SK-N-SH (cell line): ENCODE measurements at regions not wholly inside any gene's neighbourhood (a gene's known extent, or its start where the extent isn't known, plus 50 kb on each side); places are given as distances from the start of the nearest gene placed in this dataset.

Experiments used
- CTCF ChIA-PET: fragments of 300-600, 350-600 bp; formaldehyde crosslinking; extraction: SDS; loops from one replicate; lab custom pipeline; 2021; lab: Yijun Ruan, JAX
- POLR2A ChIA-PET: fragments of 350-600 bp; sonication (Branson Sonifier 250); formaldehyde crosslinking; extraction: SDS; loops from one replicate; lab custom pipeline; 2020; ENCODE audit warnings: antibody characterized with exemption, inconsistent platforms; lab: Yijun Ruan, JAX
- DNase-seq: peaks from one replicate; pipeline ENCODE4 v3.0.0; 2012
- H2AFZ ChIP-seq: fragments of 200-600 bp; sonication (generic); 2 replicates; pipeline ENCODE4 v1.8.1; 2016; ENCODE audit warnings: antibody characterized with exemption, mild to moderate bottlenecking, low read depth
- H3F3A ChIP-seq: fragments of 200-600 bp; sonication (generic); replicated peaks from 2 replicates; pipeline ENCODE3; 2016; ENCODE audit warnings: antibody characterized with exemption, mild to moderate bottlenecking; ENCODE audit not compliant: insufficient read depth
- H3K27ac ChIP-seq, 2 experiments: fragments of 200-500 bp in 1 of 2; fragments of 200-600 bp in 1 of 2; sonication (Bioruptor generic) in 1 of 2; sonication (generic), shearing (Covaris generic) in 1 of 2; 2 replicates each; pipeline versions ENCODE4 v1.5.1 to v1.6.1; 2014 to 2016; ENCODE audit warnings: low read depth in 2 of 2, inconsistent platforms in 1 of 2, low read length in 1 of 2, mild to moderate bottlenecking in 1 of 2, mixed read lengths in 1 of 2
- H3K27me3 ChIP-seq: fragments of 200-600 bp; sonication (generic), shearing (Covaris generic); 2 replicates; pipeline ENCODE4 v1.6.1; 2016; ENCODE audit warnings: mixed run types; ENCODE audit not compliant: insufficient read depth
- H3K36me3 ChIP-seq, 2 experiments: fragments of 200-500 bp in 1 of 2; fragments of 200-600 bp in 1 of 2; sonication (Bioruptor generic) in 1 of 2; sonication (generic) in 1 of 2; replicated peaks in 1 of 2; 2 replicates each; pipeline versions ENCODE3 to v1.5.1; 2014 to 2016; ENCODE audit warnings: low read length in 1 of 2, mild to moderate bottlenecking in 1 of 2; ENCODE audit not compliant: insufficient read depth in 2 of 2, control insufficient read depth in 1 of 2
- H3K4me1 ChIP-seq, 2 experiments: fragments of 200-500 bp in 1 of 2; fragments of 200-600 bp in 1 of 2; sonication (Bioruptor generic) in 1 of 2; sonication (generic), shearing (Covaris generic) in 1 of 2; 2 replicates each; pipeline versions ENCODE4 v1.5.1 to v1.6.1; 2014 to 2016; ENCODE audit warnings: low read depth in 1 of 2, low read length in 1 of 2, mixed run types in 1 of 2; ENCODE audit not compliant: insufficient read depth in 2 of 2, control insufficient read depth in 1 of 2
- H3K4me2 ChIP-seq: fragments of 200-600 bp; sonication (generic), shearing (Covaris generic); 2 replicates; pipeline ENCODE4 v1.6.1; 2017; ENCODE audit warnings: mixed run types
- H3K4me3 ChIP-seq, 2 experiments: fragments of 200-500 bp in 1 of 2; fragments of 200-600 bp in 1 of 2; sonication (Bioruptor generic) in 1 of 2; sonication (generic), shearing (Covaris generic) in 1 of 2; 2 replicates each; pipeline versions ENCODE4 v1.5.1 to v1.8.1; 2014 to 2016; ENCODE audit warnings: low read depth in 2 of 2, inconsistent platforms in 1 of 2, low read length in 1 of 2, mild to moderate bottlenecking in 1 of 2, mixed read lengths in 1 of 2, moderate library complexity in 1 of 2
- H3K79me2 ChIP-seq: fragments of 200-600 bp; sonication (generic); 2 replicates; pipeline ENCODE4 v1.8.1; 2017; ENCODE audit warnings: mild to moderate bottlenecking; ENCODE audit not compliant: insufficient read depth
- H3K9ac ChIP-seq: fragments of 200-600 bp; sonication (generic); 2 replicates; pipeline ENCODE4 v1.6.1; 2017; ENCODE audit warnings: mixed run types
- H3K9me2 ChIP-seq: fragments of 200-600 bp; sonication (generic); 2 replicates; pipeline ENCODE4 v1.6.1; 2017; ENCODE audit warnings: mixed run types
- H3K9me3 ChIP-seq: fragments of 200-600 bp; sonication (generic); 2 replicates; pipeline ENCODE4 v1.6.1; 2017; ENCODE audit warnings: mixed run types, mild to moderate bottlenecking, moderate library complexity
- H4K20me1 ChIP-seq: fragments of 200-600 bp; sonication (generic); 2 replicates; pipeline ENCODE4 v1.6.1; 2017; ENCODE audit warnings: mild to moderate bottlenecking, mixed run types; ENCODE audit not compliant: insufficient read depth
- CHD2 ChIP-seq: fragments of 150-350 bp; IDR thresholded peaks from 2 replicates; pipeline ENCODE4 v1.6.1; 2018; ENCODE audit warnings: low read length; ENCODE audit not compliant: partially characterized antibody
- CTCF ChIP-seq: fragments of 200-600 bp; sonication (generic); IDR thresholded peaks from 2 replicates; pipeline ENCODE4 v1.6.1; 2017; ENCODE audit warnings: antibody characterized with exemption, mild to moderate bottlenecking, moderate library complexity
- EZH2phosphoT487 ChIP-seq: fragments of 200-600 bp; sonication (generic); IDR thresholded peaks from 2 replicates; pipeline ENCODE4 v1.6.1; 2017; ENCODE audit warnings: low read depth, mixed run types, mild to moderate bottlenecking, antibody characterized with exemption, moderate library complexity, borderline replicate concordance
- GATA2 ChIP-seq: sonication (generic); formaldehyde crosslinking; IDR thresholded peaks from 2 replicates; pipeline ENCODE4 v1.5.0; 2020; ENCODE audit warnings: mild to moderate bottlenecking, missing genetic modification reagents
- IRF3 ChIP-seq: fragments of 150-350 bp; IDR thresholded peaks from 2 replicates; pipeline ENCODE4 v1.6.1; 2016; ENCODE audit warnings: mild to moderate bottlenecking, low read depth, low read length
- JUND ChIP-seq: IDR thresholded peaks from 2 replicates; pipeline ENCODE4 v1.4.0; 2012
- MEF2A ChIP-seq: IDR thresholded peaks from 2 replicates; pipeline ENCODE4 v1.4.0; 2012; ENCODE audit warnings: low read depth, borderline replicate concordance
- MXI1 ChIP-seq: IDR thresholded peaks from 2 replicates; pipeline ENCODE4 v1.6.1; 2012; ENCODE audit warnings: mild to moderate bottlenecking, low read depth, low read length, improper control_type of control experiment
- NFIC ChIP-seq: IDR thresholded peaks from 2 replicates; pipeline ENCODE4 v1.4.0; 2012; ENCODE audit warnings: borderline replicate concordance
- POLR2AphosphoS5 ChIP-seq: IDR thresholded peaks from 2 replicates; pipeline ENCODE4 v1.6.1; 2012; ENCODE audit warnings: low read depth, low read length
- RAD21 ChIP-seq: IDR thresholded peaks from 2 replicates; pipeline ENCODE4 v1.6.1; 2012; ENCODE audit warnings: mild to moderate bottlenecking, low read length
- REST ChIP-seq: IDR thresholded peaks from 2 replicates; pipeline ENCODE4 v1.6.1; 2012; ENCODE audit warnings: mild to moderate bottlenecking, low read depth, low read length, moderate library complexity
- RXRA ChIP-seq: IDR thresholded peaks from 2 replicates; pipeline ENCODE4 v1.4.0; 2012; ENCODE audit warnings: low read depth, mild to moderate bottlenecking, borderline replicate concordance
- SIN3A ChIP-seq: IDR thresholded peaks from 2 replicates; pipeline ENCODE4 v1.6.1; 2012; ENCODE audit warnings: low read depth, mild to moderate bottlenecking, low read length, moderate library complexity, borderline replicate concordance
- TEAD4 ChIP-seq: IDR thresholded peaks from 2 replicates; pipeline ENCODE4 v1.4.0; 2012; ENCODE audit warnings: mild to moderate bottlenecking, borderline replicate concordance; ENCODE audit not compliant: insufficient read depth
- USF1 ChIP-seq: IDR thresholded peaks from 2 replicates; pipeline ENCODE4 v1.4.0; 2012; ENCODE audit warnings: low read depth, borderline replicate concordance
- WGBS: methylation state at CpG from one replicate; pipeline ENCODE4 v1.1.6; 2017; ENCODE audit warnings: low lambda C conversion rate; 5-methylcytosine and 5-hydroxymethylcytosine counted together

- Histone ChIP-seq H3K9me2 (no peaks in the 10 kb centered on the region), H3F3A (no peaks in the 10 kb centered on the region), H3K36me3 (no peaks in the 10 kb centered on the region), H3K9ac (no peak overlapping the region), H3K9me3 (no peaks in the 10 kb centered on the region), H3K4me3 (no peak overlapping the region), H3K79me2 (no peaks in the 10 kb centered on the region), H3K27ac (no peak overlapping the region), H3K4me1 (peaks cover 0 to 8% of the 10 kb centered on the region in 2 experiments; a peak in 1 of 4 replicates), H3K4me2 (no peak overlapping the region), H4K20me1 (no peaks in the 10 kb centered on the region), H3K27me3 (no peaks in the 10 kb centered on the region), H2AFZ (no peak overlapping the region)
- ChIA-PET POLR2A (no interaction called here), CTCF (interaction anchor here (0.7 kb wide), 1 partner anchor 13 kb away, joined by 3 read pairs; no protein-coding TSS in a partner anchor)
- WGBS: 33% methylated on average over 5 of the region's 5 CpGs
- DNase-seq: no peak
- TF ChIP-seq TEAD4 (no peak), IRF3 (no peak), USF1 (no peak), RXRA (no peak), EZH2phosphoT487 (no peak), NFIC (no peak), CHD2 (no peak), SIN3A (no peak), POLR2AphosphoS5 (no peak), JUND (no peak), GATA2 (CRISPR knock-in tag) (no peak), RAD21 (no peak), MXI1 (no peak), REST (no peak), CTCF (no peak), MEF2A (no peak)
Observed at GRCh38 chr9:104287253-104287878, 193.3 kb downstream of the SMC2 start.
